Muscle of back (tissue), 3 donors: ENCODE measurements at regions not wholly inside any gene's neighbourhood (a gene's known extent, or its start where the extent isn't known, plus 50 kb on each side); places are given as distances from the start of the nearest gene placed in this dataset.
"Not testable (repeated sequence)": the region's sequence is repeated elsewhere in the genome, so short reads cannot be mapped to it uniquely, and the experiment has no call there.

ENCODE experiments used
- DNase-seq, 3 donors: peaks; one replicate each; pipeline versions ENCODE4 v3.0.0 to v3.0.0-alpha.2; 2013

DNA sequence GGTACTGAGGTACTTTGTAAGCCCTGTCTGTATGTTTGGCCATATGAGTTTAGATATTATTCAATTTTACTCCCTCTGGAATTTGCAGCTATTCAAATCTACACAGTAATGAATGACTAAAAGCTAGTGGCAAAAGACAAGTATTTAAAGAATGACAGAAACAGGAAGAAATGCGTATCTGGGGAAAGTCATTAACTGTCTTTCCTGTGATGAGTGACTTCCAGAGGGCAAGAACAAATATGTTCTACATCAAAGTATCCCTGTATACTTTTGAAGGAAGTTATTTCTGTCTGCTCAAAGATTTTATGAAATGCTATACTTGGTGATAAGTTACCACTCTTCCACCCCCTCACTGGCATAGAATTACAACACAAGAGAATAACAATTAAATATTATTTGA, 489.3 kb upstream of the SOX9 start:
- peak in 1 of 3 donors; percentile 62 for DNase-seq

DNA sequence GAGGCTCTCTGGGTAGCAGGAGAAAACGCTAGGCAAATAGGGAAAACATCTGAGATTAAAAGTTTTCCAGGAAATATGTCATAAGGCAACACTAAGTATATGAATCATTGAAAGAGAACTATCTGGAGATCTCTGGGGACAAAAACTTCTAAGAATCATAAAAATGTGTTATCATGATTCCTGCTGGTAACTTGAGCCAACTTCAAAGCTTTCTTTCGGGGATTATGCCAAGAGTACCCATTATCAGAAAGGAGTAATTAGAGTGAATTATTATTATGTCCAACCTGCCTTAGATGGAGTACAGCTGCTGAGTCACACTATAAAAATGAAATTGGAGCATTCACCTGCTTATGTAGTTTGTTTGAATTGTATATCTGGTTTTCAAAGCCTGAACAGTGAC, 488.5 kb upstream of the SOX9 start:
- DNase-seq: peak in 1 of 3 donors; percentile 41

DNA sequence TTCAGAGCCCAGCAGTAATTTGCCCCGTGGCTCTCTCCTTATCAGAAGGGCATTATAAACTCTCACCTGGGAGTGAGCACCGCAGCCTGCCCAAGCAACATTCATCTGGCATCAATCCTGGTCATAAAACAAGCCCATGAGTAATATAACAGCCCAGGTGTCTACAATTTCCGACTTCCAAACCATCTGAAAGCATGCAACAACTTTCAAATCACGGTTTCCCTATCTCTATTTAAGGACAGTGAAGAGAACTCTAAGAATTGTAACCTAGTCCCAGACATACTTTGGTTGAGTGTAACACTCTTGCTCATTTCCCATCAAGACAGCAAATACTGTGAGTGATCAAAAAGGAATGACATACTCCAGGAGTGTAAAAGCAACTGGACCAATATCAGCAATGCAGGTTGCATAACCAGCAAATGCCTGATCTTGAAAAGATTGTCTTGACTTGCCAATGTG, 487.4 kb upstream of the SOX9 start:
- peak in 1 of 3 donors; percentile 84 for DNase-seq

DNA sequence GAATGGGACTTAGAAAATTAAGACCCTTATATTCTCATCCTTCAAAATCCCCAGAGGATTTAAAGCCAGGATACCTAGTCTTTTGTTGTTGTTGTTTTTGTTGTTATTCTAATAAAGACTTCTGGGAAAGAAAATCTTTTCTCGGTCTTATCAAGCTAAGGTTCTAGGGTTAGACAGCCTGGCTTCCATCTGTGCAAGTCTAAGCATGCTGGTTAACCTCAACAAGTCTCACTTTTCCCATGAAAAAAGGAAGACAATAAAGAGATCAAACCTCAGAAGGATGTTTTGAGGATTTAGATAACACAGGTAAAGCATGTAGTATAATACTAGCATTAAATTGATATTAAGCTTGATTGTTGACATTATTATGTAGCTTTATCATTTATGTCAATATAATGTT, 486.4 kb upstream of the SOX9 start:
- DNase-seq: no peak

DNA sequence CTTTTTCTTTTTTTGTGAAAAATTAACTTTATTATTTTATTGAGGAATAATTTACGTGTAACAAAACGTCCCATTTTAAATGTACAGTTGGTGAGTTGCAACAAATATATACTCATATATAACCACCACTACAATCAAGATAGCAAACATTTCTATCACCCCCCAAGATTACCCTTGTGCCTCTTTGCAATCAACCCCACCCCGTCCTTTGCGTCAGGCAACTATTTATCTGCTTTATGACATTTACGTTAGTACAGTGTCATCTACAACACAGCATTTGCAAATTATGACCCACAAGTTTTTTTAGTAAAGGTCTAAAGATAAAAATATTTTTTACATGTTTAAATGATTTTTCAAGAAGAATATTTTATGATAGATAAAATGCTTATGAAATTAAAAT, 485.6 kb upstream of the SOX9 start:
- no peak for DNase-seq

DNA sequence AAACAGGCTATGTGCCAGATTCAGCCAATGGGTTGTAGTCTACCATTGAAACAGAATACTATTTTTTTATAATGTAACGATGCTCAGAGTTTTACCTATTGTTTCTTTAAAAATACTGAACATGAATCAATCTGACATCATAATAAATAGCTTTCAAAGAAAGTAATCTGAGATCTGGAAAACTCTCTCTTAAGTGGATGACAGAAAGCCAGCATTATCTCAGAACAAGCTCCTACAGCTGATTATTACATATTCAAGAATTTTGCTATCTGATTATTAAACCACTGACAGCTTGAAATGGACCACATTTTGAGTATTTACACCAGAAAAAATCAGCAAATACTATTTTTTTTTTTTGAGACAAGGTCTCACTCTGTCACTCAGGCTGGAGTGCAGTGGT, 484.2 kb upstream of the SOX9 start:
- no peak for DNase-seq

DNA sequence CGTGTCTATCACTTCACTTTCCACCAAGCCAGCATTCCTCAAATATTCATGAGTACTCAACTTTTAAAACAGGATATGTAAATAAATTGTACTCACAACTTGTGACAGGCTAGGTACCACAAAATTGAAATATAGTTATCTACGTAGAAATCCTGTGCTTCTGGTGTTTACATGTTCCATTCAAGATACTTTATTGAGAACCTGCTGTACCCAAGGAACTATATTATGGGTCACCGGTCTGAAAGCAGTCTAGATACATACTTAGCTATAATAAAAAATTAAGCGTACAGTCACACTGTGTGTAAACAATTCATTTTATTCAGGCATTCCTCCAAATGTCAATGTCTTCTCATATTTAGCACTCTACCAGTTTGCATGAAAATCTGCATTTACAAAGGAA, 482.2 kb upstream of the SOX9 start:
- DNase-seq: no peak

DNA sequence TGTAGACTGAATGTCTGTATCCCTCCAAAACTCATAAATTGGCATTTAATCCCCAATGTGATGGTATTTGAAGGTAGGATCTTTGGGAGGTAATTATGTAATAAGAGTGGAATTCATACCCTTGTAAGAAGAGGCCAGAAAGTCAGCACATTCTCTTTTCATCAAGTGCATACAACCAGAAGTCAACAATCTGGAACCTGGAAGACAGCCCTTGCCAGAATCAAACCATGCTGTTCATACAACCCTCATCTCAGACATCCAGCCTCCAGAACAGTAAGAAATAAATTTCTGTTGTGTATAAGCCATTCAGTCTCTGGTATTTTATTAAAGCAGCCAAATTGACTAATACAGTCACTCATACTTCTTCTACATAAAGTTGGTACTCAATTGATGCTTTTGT, 481.0 kb upstream of the SOX9 start:
- DNase-seq: no peak

DNA sequence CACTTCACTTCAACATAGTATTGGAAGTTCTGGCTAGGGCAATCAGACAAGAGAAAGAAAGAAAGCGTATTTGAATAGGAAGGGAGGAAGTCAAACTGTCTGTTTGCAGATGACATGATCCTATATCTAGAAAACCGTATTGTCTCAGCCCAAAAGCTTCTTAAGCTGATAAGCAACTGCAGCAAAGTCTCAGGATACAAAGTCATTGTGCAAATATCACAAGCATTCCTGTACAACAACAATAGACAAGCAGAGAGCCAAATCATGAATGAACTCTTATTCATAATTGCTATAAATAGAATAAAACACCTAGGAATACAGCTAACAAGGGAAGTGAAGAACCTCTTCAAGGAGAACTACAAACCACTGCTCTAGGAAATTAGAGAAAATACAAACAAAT, 473.9 kb upstream of the SOX9 start:
- DNase-seq: not testable (repeated sequence)

DNA sequence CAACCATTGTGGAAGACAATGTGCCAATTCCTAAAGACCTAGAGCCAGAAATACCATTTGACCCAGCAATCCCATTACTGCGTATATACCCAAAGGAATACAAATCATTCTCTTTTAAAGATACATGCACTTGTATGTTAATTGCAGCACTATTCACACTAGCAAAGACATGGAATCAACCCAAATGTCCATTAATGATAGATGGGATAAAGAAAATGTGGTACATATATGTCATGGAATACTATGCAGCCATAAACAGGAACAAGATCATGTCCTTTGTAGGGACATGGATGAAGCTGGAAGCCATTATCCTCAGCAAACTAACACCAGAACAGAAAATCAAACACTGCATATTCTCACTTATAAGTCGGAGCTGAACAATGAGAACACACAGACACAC, 472.5 kb upstream of the SOX9 start:
- not testable (repeated sequence) for DNase-seq

DNA sequence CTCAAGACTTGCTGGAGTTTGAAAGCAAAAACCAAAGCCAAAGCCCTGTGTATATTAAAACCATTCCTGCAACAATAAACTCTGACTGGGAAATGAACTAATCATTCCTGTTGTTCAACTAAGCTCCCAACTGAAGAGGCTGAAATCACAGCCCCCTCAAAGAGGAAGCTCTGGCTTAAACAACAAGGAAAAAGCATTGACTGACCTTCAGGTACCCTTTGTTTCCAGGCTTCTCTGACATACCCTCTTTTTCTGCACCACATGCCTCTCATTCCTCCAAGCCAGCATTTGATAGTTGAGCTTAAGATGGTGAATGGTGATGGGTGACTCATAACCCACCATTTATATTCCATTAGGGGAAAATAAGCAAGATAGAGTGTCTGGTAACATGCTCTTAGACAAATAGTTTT, 470.9 kb upstream of the SOX9 start:
- peak in 1 of 3 donors; percentile 33 for DNase-seq

DNA sequence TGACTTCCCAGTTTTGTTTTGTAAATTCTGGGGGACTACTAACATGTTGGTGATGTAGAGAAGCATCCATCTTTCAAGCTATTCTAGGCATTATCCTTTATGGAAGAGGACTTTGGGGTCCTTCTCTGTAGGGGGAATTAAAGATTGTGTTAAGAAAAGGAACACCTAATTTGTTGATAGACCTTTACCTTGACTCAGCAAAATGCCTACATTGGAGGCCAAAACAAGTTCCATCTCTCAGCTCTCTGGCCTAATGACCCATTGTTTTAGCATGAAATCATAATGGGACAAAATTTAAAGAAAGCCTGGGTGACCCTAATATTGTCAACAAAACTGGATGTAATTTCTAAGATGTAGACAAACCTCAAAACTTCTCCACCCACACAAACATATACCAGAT, 465.3 kb upstream of the SOX9 start:
- DNase-seq: no peak

DNA sequence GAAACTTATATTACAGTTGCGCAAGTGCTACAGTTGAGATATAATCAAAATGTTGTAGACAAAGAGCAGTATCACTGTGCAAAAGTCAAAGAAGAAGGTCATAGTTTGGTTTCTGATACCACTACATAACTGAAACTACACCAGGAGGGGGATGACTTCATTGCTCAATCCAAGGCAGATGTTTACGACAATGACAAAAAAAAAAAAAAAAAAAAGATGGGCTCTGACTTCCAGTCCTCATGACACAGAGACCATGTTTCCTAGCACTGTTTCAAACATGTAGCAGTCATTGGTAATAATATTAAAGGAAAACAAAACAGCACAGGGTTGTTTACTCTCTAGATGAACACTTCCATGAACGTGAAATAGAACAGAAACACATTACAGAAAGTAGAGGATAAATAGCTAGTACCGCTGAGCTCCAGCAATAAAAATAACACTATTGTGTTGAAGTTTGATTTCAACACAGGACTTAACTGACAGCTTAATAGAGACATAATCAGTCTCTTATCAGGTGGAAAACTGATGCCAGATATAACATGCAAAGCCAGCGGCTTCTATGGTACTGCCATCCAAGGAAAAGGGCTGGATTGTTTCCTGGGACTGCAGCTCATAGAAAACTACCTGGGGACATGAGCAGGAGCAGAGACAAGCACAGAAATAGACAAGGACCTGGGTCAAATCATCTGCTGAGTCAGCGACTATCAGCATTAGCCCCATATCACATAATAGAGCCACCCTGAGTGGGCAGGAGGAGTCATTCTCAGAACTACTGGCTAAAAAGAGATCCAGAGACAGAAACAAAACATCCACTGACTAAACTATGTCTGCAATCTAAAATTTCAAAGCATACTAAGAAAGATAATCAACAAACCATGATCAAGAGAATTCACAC, 463.6 kb upstream of the SOX9 start:
- no peak for DNase-seq

DNA sequence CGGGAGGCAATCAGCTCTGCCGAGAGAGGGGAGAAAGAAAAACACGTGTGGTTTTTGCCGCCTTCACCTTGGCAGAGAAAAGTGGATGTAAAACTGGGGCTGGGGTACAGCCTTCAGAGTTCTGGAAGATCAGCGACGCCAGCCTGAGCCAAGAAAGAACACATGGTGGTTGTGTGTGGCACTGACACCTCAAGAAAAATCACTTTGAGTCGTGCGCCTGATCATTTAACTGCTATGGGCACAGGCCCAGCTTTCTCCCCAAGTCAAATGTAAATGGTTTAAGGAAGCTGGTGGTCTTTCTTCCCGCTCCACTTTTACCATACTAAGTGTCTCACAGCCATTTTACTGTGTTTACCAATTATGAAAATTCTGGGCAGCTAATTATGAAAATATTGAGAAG, 461.8 kb upstream of the SOX9 start:
- DNase-seq: no peak

DNA sequence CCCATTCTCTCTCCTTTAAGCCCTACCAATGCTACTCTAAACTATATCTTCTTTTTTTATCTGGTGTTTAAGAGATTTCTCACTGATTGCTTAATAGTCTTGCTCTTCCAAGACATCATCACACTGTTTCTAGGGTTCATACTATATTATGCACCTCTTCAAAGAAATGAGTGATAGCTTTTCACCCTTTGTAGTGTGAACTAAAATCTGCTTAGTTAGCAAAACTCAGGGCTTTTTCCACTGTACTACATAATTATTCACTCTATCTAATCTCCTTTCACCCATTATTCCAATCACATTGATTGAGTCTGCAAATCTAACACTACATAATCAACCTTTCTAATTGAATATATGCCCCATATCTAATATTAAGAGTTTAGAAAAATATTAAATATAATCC, 456.0 kb upstream of the SOX9 start:
- DNase-seq: no peak

DNA sequence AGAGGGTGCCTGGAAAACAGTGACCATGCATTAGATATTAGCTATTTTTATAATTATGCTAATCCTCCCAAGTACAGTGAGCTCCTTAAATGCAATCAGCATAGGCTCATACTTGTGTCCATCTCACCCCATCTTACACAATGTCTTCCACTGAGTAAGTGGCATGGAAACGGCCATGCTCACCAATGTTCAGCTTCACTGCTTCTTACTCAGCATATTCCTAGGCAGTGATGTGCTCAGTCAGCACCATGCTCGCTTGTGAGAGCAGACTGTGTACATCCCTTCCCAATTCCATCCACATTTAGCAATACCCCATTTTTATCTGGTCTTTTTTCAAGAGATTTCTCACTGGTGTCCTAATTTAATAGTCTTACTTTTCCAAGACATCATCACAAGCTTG, 454.8 kb upstream of the SOX9 start:
- DNase-seq: no peak

DNA sequence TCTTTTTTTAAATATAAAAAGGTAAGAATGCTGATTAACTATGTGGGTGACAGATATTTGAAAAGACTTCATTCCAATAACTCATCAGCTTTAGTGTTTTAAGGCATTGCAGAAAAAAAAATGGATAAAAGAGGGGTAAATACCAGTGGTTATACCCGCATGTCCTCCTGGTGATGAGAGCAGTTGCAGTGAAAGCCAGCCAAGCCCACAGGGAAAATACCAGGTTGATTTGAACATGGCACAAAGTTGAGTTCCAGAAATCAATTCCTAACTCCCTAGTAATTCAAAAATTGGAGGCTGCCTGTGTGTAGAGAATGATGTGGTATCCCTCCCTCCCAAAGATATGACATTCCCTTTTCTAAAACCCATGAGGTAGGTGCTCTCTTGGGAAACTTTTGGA, 453.2 kb upstream of the SOX9 start:
- no peak for DNase-seq

DNA sequence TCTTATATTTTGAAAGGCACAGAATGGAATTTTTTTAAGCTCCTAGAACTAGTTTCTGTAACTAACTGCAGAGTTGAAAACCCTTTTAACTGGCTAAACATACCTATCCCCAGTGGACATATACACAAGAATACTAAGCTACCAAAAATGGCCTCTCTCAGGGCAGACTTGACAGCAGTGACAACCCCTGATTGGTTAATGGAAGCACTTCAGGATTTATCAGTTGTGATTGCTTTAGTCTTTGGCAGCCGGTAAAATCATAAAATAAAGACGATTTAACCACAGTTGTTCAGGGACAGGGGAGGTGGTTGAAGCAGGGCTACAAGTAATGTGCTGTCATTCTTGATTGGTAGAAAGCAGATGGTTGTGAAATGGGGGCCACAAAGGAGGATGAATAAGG, 452.0 kb upstream of the SOX9 start:
- DNase-seq: no peak

DNA sequence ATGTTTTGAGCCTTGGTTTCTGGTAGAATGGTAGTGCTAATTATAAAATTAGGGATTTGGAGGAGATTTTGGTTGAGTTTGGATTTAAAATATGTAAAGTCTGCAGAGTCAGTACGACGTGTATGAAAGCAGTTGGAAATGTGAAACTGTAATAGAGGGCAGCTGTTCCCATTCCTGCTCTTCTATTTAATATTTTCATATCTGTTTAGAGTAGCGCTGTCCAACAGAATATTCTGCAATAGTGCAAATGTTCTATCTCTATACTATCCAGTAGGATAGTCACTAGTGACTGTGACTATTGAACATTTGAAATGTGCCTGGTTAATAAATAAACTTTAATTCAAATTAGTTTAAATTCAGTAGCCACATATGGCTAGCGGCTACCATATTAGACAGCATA, 443.4 kb upstream of the SOX9 start:
- peak in 1 of 3 donors; percentile 11 for DNase-seq

DNA sequence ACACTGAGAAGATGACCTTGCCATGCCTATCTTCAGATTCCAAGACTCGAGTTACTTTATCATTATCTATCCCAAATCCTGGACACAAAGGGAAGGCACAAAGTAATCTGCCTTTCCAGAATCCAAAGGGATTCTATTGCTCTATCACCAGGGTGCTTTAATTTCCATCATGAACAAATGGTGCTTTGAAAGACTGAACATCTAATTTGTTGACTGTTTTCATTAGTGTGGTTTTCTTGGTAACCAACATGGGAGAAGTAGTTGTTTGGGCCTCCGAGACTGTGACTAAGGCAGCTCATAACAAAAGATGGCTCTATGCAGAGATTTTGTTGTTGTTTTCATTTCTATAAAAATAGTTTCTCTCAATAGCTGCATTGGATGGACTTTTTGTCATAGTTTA, 441.0 kb upstream of the SOX9 start:
- no peak for DNase-seq

DNA sequence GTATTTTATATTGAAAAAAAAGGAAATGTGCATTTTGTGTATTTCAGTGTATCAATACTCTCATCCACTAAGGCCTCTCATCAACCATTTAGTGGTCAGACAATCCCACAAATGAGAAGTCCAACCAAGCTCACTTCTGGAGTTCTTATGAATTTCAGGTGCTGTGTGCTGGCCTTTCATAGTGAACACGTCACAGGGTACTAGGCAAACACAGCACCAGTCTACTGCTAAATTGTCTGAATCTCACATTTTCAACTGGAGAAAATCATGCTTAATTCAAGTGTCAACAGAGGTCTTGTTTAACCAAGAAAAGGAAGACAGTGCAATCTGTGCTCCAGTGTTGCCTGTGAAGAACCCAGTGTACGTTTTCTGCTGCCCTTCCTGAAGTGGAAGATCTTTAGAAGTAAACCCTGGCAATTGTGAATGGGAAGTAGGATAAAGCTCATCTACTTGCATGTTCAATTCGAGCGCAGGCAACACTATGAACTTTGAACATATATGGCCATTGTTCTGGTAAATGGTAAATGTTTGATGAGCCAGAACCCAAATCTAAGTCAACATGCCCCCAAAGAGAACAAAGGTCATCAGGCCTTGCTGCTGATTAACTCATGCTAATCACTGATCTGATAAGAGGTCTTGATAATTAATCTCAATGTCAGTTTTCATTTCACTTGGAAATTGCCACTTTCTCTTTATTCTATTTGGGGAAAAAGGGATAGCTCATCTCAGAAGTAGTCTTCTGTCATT, 439.2 kb upstream of the SOX9 start:
- no peak for DNase-seq

DNA sequence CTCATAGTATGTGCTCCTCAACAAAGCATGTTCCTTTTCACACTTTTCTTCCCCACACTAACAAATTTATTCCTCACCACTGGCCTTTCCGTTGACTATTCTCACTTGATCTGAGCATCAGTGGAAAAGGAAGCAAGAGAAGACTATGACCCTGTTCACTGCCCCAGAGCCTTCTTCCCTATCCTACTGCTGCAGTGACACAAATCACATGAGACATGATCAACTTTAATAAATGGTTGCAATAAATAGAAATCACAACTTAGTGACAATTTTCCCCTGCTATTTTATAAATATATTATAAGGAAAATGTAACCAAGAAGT, 438.7 kb upstream of the SOX9 start:
- no peak for DNase-seq

DNA sequence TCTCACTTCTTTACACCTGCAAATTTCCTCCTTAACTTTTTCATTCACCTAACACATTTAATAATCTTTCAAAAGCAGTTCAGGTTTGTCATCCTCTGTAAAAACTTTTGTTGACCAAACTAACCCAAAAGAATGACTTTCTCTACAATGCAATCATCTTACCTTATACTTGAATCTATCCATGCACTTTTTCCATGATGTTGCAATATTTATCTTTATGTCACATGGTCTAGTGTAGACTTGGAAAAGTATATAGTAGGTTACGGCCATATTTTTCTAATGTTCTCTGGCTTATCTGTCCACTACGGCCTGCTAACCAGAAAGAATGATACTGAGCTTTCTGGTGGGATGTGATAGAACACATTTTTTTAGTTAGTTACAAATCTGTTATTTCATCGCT, 431.0 kb upstream of the SOX9 start:
- DNase-seq: no peak

DNA sequence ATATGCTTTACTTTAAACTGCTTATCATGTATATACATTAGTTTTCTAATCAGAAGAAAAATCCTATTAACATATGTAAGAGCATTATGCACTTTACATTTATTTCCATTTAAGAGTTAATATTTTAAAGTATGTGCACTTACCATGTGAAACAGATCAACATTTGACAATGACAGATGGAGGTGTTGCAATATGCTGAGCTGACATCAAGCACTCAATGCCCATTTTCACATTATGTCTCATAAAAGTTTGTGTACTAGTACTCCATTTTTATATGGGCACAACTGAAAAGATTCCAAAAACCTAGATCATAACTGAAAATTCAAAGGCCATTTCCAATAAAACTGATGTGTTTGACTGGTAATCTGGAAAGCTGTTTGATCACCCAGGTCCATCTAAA, 420.9 kb upstream of the SOX9 start:
- no peak for DNase-seq
